MCF 10A (cell line): ENCODE measurements at regions not wholly inside any gene's neighbourhood (a gene's known extent, or its start where the extent isn't known, plus 50 kb on each side); places are given as distances from the start of the nearest gene placed in this dataset.

Experiments
- BruUV-seq: library from RNA; stranded (reverse); fragments of 400-500 nt; replicated peaks from 2 replicates; lab custom pipeline; 2021; lab: Mats Ljungman, UMichigan
- CTCF ChIA-PET: fragments of 300-600 bp; sonication (Branson Sonifier 250); formaldehyde crosslinking; extraction: SDS; loops from one replicate; lab custom pipeline; 2021; ENCODE audit warnings: antibody characterized with exemption, inconsistent platforms; lab: Yijun Ruan, JAX
- POLR2A ChIA-PET: fragments of 300-600, 350-650 bp; sonication (Branson Sonifier 250); formaldehyde crosslinking; extraction: SDS; loops from one replicate; lab custom pipeline; 2020; ENCODE audit warnings: antibody characterized with exemption, inconsistent platforms; lab: Yijun Ruan, JAX
- DNase-seq: peaks from one replicate; pipeline ENCODE4 v3.0.0-alpha.2; 2018; ENCODE audit not compliant: unreplicated experiment
- H3K27ac Mint-ChIP-seq: one replicate; pipeline ENCODE4 v1.8.0; 2022; ENCODE audit warnings: mild to moderate bottlenecking, low read depth, mixed read lengths; ENCODE audit not compliant: unreplicated experiment
- H3K27me3 Mint-ChIP-seq: one replicate; pipeline ENCODE4 v1.8.0; 2022; ENCODE audit warnings: mixed read lengths; ENCODE audit not compliant: insufficient read depth, unreplicated experiment
- H3K36me3 Mint-ChIP-seq: one replicate; pipeline ENCODE4 v1.8.0; 2022; ENCODE audit warnings: mild to moderate bottlenecking, moderate library complexity, mixed read lengths; ENCODE audit not compliant: insufficient read depth, unreplicated experiment
- H3K4me1 Mint-ChIP-seq: one replicate; pipeline ENCODE4 v1.8.0; 2022; ENCODE audit warnings: mixed read lengths; ENCODE audit not compliant: insufficient read depth, unreplicated experiment
- H3K4me3 Mint-ChIP-seq: one replicate; pipeline ENCODE4 v1.8.0; 2022; ENCODE audit warnings: mild to moderate bottlenecking, moderate library complexity, mixed read lengths; ENCODE audit not compliant: unreplicated experiment
- H3K9me3 Mint-ChIP-seq: one replicate; pipeline ENCODE4 v1.8.0; 2022; ENCODE audit warnings: mixed read lengths; ENCODE audit not compliant: unreplicated experiment
- intact Hi-C: fragments of 100-400 bp; cut with micrococcal nuclease; formaldehyde crosslinking; loops from 2 replicates; pipeline ENCODE4 v1.14.1; 2022
- TF ChIP-seq, protein P1 (sequence below): fragments of 200-600 bp; IDR thresholded peaks from one replicate; pipeline ENCODE4 v1.8.0; 2022; ENCODE audit warnings: antibody characterized with exemption, mild to moderate bottlenecking; ENCODE audit not compliant: unreplicated experiment

DNA sequence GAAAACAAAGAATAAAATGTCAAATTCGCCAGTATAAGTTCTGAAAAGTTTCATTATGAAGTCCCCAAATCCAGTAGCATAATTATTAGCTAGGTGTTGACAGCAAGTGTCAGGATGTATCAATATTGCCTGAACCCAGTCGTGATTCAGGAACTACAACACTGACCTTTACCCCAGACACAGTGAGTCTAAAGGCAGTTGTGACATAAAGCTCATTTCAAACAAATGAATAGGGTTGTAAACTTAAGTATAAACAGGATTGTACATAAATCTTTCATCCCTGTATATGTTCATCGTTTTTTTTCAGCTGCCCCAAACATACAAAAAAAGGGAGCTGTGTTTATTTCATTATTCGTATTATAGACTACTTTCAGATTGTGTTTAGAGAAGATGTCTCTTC lies 385.7 kb downstream of the PLK2 start:
- Mint-ChIP-seq H3K27me3 (no peaks in the 10 kb centered on the region), H3K36me3 (no peaks in the 10 kb centered on the region), H3K4me3 (no peak overlapping the region), H3K4me1 (no peaks in the 10 kb centered on the region), H3K27ac (no peak overlapping the region), H3K9me3 (no peaks in the 10 kb centered on the region)
- no TSS peak for BruUV-seq
- TF ChIP-seq, protein P1, sequence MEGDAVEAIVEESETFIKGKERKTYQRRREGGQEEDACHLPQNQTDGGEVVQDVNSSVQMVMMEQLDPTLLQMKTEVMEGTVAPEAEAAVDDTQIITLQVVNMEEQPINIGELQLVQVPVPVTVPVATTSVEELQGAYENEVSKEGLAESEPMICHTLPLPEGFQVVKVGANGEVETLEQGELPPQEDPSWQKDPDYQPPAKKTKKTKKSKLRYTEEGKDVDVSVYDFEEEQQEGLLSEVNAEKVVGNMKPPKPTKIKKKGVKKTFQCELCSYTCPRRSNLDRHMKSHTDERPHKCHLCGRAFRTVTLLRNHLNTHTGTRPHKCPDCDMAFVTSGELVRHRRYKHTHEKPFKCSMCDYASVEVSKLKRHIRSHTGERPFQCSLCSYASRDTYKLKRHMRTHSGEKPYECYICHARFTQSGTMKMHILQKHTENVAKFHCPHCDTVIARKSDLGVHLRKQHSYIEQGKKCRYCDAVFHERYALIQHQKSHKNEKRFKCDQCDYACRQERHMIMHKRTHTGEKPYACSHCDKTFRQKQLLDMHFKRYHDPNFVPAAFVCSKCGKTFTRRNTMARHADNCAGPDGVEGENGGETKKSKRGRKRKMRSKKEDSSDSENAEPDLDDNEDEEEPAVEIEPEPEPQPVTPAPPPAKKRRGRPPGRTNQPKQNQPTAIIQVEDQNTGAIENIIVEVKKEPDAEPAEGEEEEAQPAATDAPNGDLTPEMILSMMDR: no peak
- intact Hi-C loops: no loop called here
- ChIA-PET POLR2A (interaction anchor here (0.7 to 1.5 kb wide), 4 partner anchors 9 to 385 kb away, joined by 3 to 4 read pairs (median 3); no protein-coding TSS in a partner anchor), CTCF (interaction anchor here (0.7 to 1.6 kb wide), 3 partner anchors 9 to 387 kb away, joined by 3 read pairs; no protein-coding TSS in a partner anchor)
- no peak for DNase-seq

DNA sequence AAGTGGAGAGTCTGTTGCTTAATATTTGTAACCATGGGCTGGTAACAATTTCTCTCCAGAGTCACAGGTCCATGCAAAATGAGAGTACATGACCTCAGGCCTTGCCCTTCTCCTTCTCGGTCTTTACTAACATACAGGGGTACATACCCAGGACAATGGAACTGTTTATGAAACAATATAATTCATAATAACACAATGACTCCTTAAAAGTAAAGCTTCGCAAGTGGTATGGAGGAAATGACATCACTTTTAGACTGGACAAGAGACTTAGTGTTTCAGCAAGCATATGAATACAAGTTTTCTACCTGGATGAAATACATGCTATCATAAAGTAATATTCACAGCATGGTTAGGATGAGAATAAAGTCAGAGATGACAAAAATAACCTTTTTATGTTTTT lies 386.6 kb downstream of the PLK2 start:
- no peak overlapping the region for H3K4me3 Mint-ChIP-seq
- BruUV-seq: no TSS peak
- ChIA-PET CTCF (interaction anchor here (0.6 to 2.1 kb wide), 5 partner anchors 9 to 387 kb away, joined by 3 to 8 read pairs (median 3); no protein-coding TSS in a partner anchor), POLR2A (interaction anchor here (1.2 kb wide), 1 partner anchor 17 kb away, joined by 4 read pairs; no protein-coding TSS in a partner anchor)
- peaks cover 2% of the 10 kb centered on the region for H3K36me3 Mint-ChIP-seq
- intact Hi-C loops: no loop called here
- no peak for DNase-seq
- H3K9me3 Mint-ChIP-seq: no peaks in the 10 kb centered on the region
- TF ChIP-seq, protein P1: no peak
- H3K4me1 Mint-ChIP-seq: no peaks in the 10 kb centered on the region
- no peaks in the 10 kb centered on the region for H3K27me3 Mint-ChIP-seq
- no peak overlapping the region for H3K27ac Mint-ChIP-seq

DNA sequence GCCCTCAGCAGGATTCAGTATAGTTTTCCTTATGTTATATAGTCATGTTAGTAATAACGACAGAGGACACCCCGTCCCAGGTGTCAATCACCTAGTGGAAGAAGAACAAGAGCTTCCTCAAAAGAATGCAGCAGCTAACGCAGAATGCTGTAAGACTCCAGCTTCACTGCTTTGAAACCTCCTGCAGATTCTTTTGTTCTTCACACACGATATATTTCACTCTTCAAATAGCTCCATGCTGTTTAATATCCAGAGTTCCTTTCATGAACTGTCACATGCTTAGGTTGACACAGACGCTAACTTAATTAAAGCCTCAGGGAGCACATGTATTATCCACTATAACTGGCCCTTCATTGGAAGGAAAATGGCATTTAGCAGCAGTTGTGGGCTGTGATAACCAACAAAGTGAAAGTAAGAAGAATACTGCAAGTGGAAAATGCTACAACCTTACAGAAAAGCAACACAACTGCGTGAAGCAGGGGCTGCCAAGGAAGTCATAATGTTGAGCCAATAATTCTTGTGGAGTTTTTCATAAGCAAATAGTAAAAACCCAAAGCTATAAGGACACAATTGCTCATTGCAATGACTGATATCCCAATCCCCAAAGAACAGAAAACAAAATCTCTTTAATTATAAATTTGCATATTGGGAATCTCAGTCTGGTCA lies 387.5 kb downstream of the PLK2 start:
- ChIA-PET CTCF (interaction anchor here (0.6 to 2.1 kb wide), 4 partner anchors 10 to 388 kb away, joined by 3 to 8 read pairs (median 4); no protein-coding TSS in a partner anchor), POLR2A (interaction anchor here (1.2 kb wide), 1 partner anchor 18 kb away, joined by 4 read pairs; no protein-coding TSS in a partner anchor)
- Mint-ChIP-seq H3K4me3 (no peak overlapping the region), H3K4me1 (no peaks in the 10 kb centered on the region), H3K27me3 (no peaks in the 10 kb centered on the region), H3K9me3 (no peaks in the 10 kb centered on the region), H3K36me3 (peaks cover 5% of the 10 kb centered on the region), H3K27ac (no peak overlapping the region)
- intact Hi-C loops: no loop called here
- no TSS peak for BruUV-seq
- TF ChIP-seq, protein P1: no peak
- no peak for DNase-seq

DNA sequence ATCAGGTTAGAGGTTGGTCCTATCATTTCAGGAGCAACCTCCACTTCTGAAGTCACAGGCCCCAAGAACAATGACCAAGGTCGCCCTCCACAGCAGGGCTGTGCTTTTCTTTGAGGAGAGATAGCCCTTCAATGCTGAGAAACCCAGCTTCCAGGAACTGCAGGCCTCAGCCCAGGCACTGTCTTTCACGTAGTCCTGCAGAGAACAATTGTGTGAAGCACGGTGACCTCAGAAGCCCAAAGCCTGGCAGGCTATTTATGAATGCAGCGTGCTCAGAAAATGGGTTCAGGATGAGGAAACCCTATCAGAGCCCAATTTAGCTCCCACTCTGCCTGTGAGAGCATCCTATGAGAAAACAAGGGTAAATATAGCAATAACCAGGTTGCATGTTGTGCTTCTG lies 388.3 kb downstream of the PLK2 start:
- H3K4me3 Mint-ChIP-seq: no peak overlapping the region
- ChIA-PET CTCF (interaction anchor here (0.6 to 2.1 kb wide), 5 partner anchors 10 to 240 kb away, joined by 3 to 8 read pairs (median 4); no protein-coding TSS in a partner anchor), POLR2A (interaction anchor here (0.5 to 0.6 kb wide), 2 partner anchors 10 to 1548 kb away, joined by 3 read pairs; no protein-coding TSS in a partner anchor)
- no peaks in the 10 kb centered on the region for H3K27me3 Mint-ChIP-seq
- intact Hi-C loops: no loop called here
- H3K4me1 Mint-ChIP-seq: no peaks in the 10 kb centered on the region
- peaks cover 5% of the 10 kb centered on the region for H3K36me3 Mint-ChIP-seq
- TF ChIP-seq, protein P1: no peak
- H3K9me3 Mint-ChIP-seq: no peaks in the 10 kb centered on the region
- no peak overlapping the region for H3K27ac Mint-ChIP-seq
- BruUV-seq: no TSS peak
- no peak for DNase-seq
